ENCODE measurements at regions not wholly inside any gene's neighbourhood (a gene's known extent, or its start where the extent isn't known, plus 50 kb on each side); places are given as distances from the start of the nearest gene placed in this dataset.

GRCh38 chr4:65737672-65738071 is 67.4 kb upstream of the EPHA5 start:
- no peak overlapping the region for H3K27ac ChIP-seq
- TF ChIP-seq POLR2A (IDR thresholded peaks at IDR 0.05), result no peak
- TF ChIP-seq CTCF (IDR thresholded peaks at IDR 0.05), result no peak

GRCh38 chr4:65724973-65725372 is 54.7 kb upstream of the EPHA5 start:
- Histone ChIP-seq H3K27ac (no peak overlapping the region), H3K27me3 (no peaks in the 10 kb centered on the region), H3K4me3 (no peak overlapping the region), H3K36me3 (no peaks in the 10 kb centered on the region), H3K9me3 (no peaks in the 10 kb centered on the region), H3K4me1 (no peaks in the 10 kb centered on the region)
- TF ChIP-seq POLR2A (IDR thresholded peaks at IDR 0.05) (no peak), CTCF (IDR thresholded peaks at IDR 0.05) (no peak)
- DNase-seq, result no peak

More at GRCh38 chr4:65737672-65738071, 67.4 kb upstream of the EPHA5 start:
- Histone ChIP-seq H3K4me1 (no peaks in the 10 kb centered on the region), H3K27me3 (no peaks in the 10 kb centered on the region), H3K36me3 (no peaks in the 10 kb centered on the region), H3K4me3 (no peak overlapping the region), H3K9me3 (no peaks in the 10 kb centered on the region)
- DNase-seq, result no peak

Small RNA genes lying in the stretch of these regions (small RNA-seq; reads per million reads assigned to genes)
- gene MIR1269A, result 0.13 to 0.47 reads per million in 2 donors
- gene RNU2-40P, result 0 reads per million in 2 donors
- 0 reads per million in 2 donors for gene RNU6-699P
